DOHH2 (cell line): ENCODE measurements at regions not wholly inside any gene's neighbourhood (a gene's known extent, or its start where the extent isn't known, plus 50 kb on each side); places are given as distances from the start of the nearest gene placed in this dataset.

ENCODE experiments used
- H3F3A ChIP-seq: fragments of 200-600 bp; sonication (generic), shearing (Covaris generic); 2 replicates; pipeline ENCODE4 v1.6.0; 2016; ENCODE audit warnings: antibody characterized with exemption, mild to moderate bottlenecking; ENCODE audit not compliant: control insufficient read depth, insufficient read depth
- H3K27ac ChIP-seq: fragments of 200-600 bp; sonication (generic); 2 replicates; pipeline ENCODE4 v1.5.1; 2014; ENCODE audit warnings: low read depth, mild to moderate bottlenecking, low read length, moderate library complexity
- H3K27me3 ChIP-seq: fragments of 200-600 bp; sonication (generic); 2 replicates; pipeline ENCODE4 v1.6.1; 2014; ENCODE audit warnings: mild to moderate bottlenecking, low read length, mixed read lengths; ENCODE audit not compliant: control insufficient read depth
- H3K36me3 ChIP-seq: fragments of 200-600 bp; sonication (generic); 2 replicates; pipeline ENCODE4 v1.6.1; 2014; ENCODE audit warnings: mild to moderate bottlenecking, low read length, moderate library complexity, mixed read lengths; ENCODE audit not compliant: control insufficient read depth
- H3K4me1 ChIP-seq: fragments of 200-600 bp; sonication (generic); 2 replicates; pipeline ENCODE4 v1.6.1; 2014; ENCODE audit warnings: mild to moderate bottlenecking, low read length, mixed read lengths; ENCODE audit not compliant: control insufficient read depth
- H3K4me2 ChIP-seq: fragments of 200-600 bp; sonication (generic); 2 replicates; pipeline ENCODE4 v1.6.0; 2014; ENCODE audit warnings: mild to moderate bottlenecking, low read length, moderate library complexity
- H3K4me3 ChIP-seq: fragments of 200-600 bp; sonication (generic); 2 replicates; pipeline ENCODE4 v1.5.1; 2014; ENCODE audit warnings: mild to moderate bottlenecking, low read length, mixed read lengths
- H3K79me2 ChIP-seq: fragments of 200-600 bp; sonication (generic); 2 replicates; pipeline ENCODE4 v1.6.1; 2014; ENCODE audit warnings: mild to moderate bottlenecking, low read length, mixed read lengths; ENCODE audit not compliant: control insufficient read depth
- H3K9me2 ChIP-seq: fragments of 200-600 bp; sonication (generic); replicated peaks from 2 replicates; pipeline ENCODE4 v1.6.1; 2014; ENCODE audit warnings: mild to moderate bottlenecking, low read length, mixed read lengths; ENCODE audit not compliant: control insufficient read depth
- H3K9me3 ChIP-seq: fragments of 200-600 bp; sonication (generic); 2 replicates; pipeline ENCODE4 v1.6.1; 2014; ENCODE audit warnings: antibody characterized with exemption, low read length, mixed read lengths; ENCODE audit not compliant: control insufficient read depth, insufficient read depth
- H4K20me1 ChIP-seq: fragments of 200-600 bp; sonication (generic); 2 replicates; pipeline ENCODE4 v1.6.0; 2014; ENCODE audit warnings: low read depth, mild to moderate bottlenecking, antibody characterized with exemption, low read length, moderate library complexity; ENCODE audit not compliant: control insufficient read depth, insufficient read depth
- CTCF ChIP-seq: fragments of 200-600 bp; sonication (generic); IDR thresholded peaks from one replicate; pipeline ENCODE4 v1.5.1; 2014; ENCODE audit warnings: antibody characterized with exemption, mild to moderate bottlenecking, low read depth, low read length; ENCODE audit not compliant: poor library complexity, severe bottlenecking
- EZH2phosphoT487 ChIP-seq: fragments of 200-600 bp; sonication (generic); IDR thresholded peaks from 2 replicates; pipeline ENCODE4 v1.6.1; 2017; ENCODE audit warnings: borderline replicate concordance, mild to moderate bottlenecking, antibody characterized with exemption, low read length, moderate library complexity, mixed read lengths

- Histone ChIP-seq H3K4me1 (peaks cover 2% of the 10 kb centered on the region), H3K9me2 (no peaks in the 10 kb centered on the region), H3K79me2 (no peaks in the 10 kb centered on the region), H3K9me3 (no peaks in the 10 kb centered on the region), H3K27me3 (no peaks in the 10 kb centered on the region), H3K4me2 (no peak overlapping the region), H3K4me3 (no peak overlapping the region), H4K20me1 (no peaks in the 10 kb centered on the region), H3F3A (no peaks in the 10 kb centered on the region), H3K27ac (no peak overlapping the region), H3K36me3 (no peaks in the 10 kb centered on the region)
- no peak for TF ChIP-seq EZH2phosphoT487
- TF ChIP-seq CTCF: no peak
Observed at GRCh38 chr6:156454867-156455266, 322.3 kb upstream of the ARID1B start.

- Histone ChIP-seq H3K4me3 (no peak overlapping the region), H3K4me1 (peaks cover 5% of the 10 kb centered on the region), H3K27ac (no peak overlapping the region), H3K4me2 (no peak overlapping the region), H3K79me2 (no peaks in the 10 kb centered on the region), H3F3A (no peaks in the 10 kb centered on the region), H3K9me3 (no peaks in the 10 kb centered on the region), H4K20me1 (no peaks in the 10 kb centered on the region), H3K9me2 (no peaks in the 10 kb centered on the region), H3K36me3 (no peaks in the 10 kb centered on the region), H3K27me3 (no peaks in the 10 kb centered on the region)
- TF ChIP-seq EZH2phosphoT487: no peak
Observed at GRCh38 chr6:156451726-156452125, 325.5 kb upstream of the ARID1B start.

- no peak overlapping the region for H3K4me2 ChIP-seq
- H3K4me1 ChIP-seq: peaks cover 5% of the 10 kb centered on the region
- H3K4me3 ChIP-seq: no peak overlapping the region
- no peaks in the 10 kb centered on the region for H3F3A ChIP-seq
- no peaks in the 10 kb centered on the region for H4K20me1 ChIP-seq
- TF ChIP-seq EZH2phosphoT487: no peak
- TF ChIP-seq CTCF: no peak
- H3K79me2 ChIP-seq: no peaks in the 10 kb centered on the region
- no peaks in the 10 kb centered on the region for H3K9me2 ChIP-seq
- H3K27ac ChIP-seq: no peak overlapping the region
- no peaks in the 10 kb centered on the region for H3K9me3 ChIP-seq
- H3K27me3 ChIP-seq: no peaks in the 10 kb centered on the region
- H3K36me3 ChIP-seq: no peaks in the 10 kb centered on the region
Observed at GRCh38 chr6:156451088-156451487, 326.1 kb upstream of the ARID1B start.

- Histone ChIP-seq H3F3A (no peaks in the 10 kb centered on the region), H3K4me2 (no peak overlapping the region), H3K27me3 (no peaks in the 10 kb centered on the region), H3K4me1 (peaks cover 5% of the 10 kb centered on the region), H3K4me3 (no peak overlapping the region), H3K79me2 (no peaks in the 10 kb centered on the region), H3K9me3 (no peaks in the 10 kb centered on the region), H3K9me2 (no peaks in the 10 kb centered on the region), H3K36me3 (no peaks in the 10 kb centered on the region), H4K20me1 (no peaks in the 10 kb centered on the region), H3K27ac (no peak overlapping the region)
- TF ChIP-seq EZH2phosphoT487 (no peak), CTCF (no peak)
Observed at GRCh38 chr6:156450421-156450820, 326.8 kb upstream of the ARID1B start.
